Nephron progenitor cell (in vitro differentiated cells): ENCODE measurements at regions not wholly inside any gene's neighbourhood (a gene's known extent, or its start where the extent isn't known, plus 50 kb on each side); places are given as distances from the start of the nearest gene placed in this dataset.

Source experiments
- DNase-seq: peaks from one replicate; pipeline ENCODE4 v3.0.0; 2021
- H3K27ac Mint-ChIP-seq: 2 replicates; pipeline ENCODE4 v1.8.0; 2021; ENCODE audit warnings: mild to moderate bottlenecking, moderate library complexity, mixed read lengths
- H3K27me3 Mint-ChIP-seq: 2 replicates; pipeline ENCODE4 v1.8.0; 2021; ENCODE audit warnings: mild to moderate bottlenecking, low read depth, mixed read lengths; ENCODE audit not compliant: poor library complexity
- H3K36me3 Mint-ChIP-seq: 2 replicates; pipeline ENCODE4 v1.8.0; 2021; ENCODE audit warnings: low read depth, mixed read lengths
- H3K4me1 Mint-ChIP-seq: 2 replicates; pipeline ENCODE4 v1.8.0; 2021; ENCODE audit warnings: mixed read lengths
- H3K4me3 Mint-ChIP-seq: 2 replicates; pipeline ENCODE4 v1.8.0; 2021; ENCODE audit warnings: mild to moderate bottlenecking, moderate library complexity, mixed read lengths
- H3K9me3 Mint-ChIP-seq: 2 replicates; pipeline ENCODE4 v1.8.0; 2021; ENCODE audit warnings: mild to moderate bottlenecking, moderate library complexity, mixed read lengths
- CTCF ChIP-seq: fragments of 200-600 bp; sonication (generic); IDR thresholded peaks from 2 replicates; pipeline ENCODE4 v1.5.0; 2021; ENCODE audit warnings: antibody characterized with exemption

- no peaks in the 10 kb centered on the region for H3K9me3 Mint-ChIP-seq
- no peak for TF ChIP-seq CTCF
These were observed 589.9 kb upstream of the LRRTM1 start for GRCh38 chr2:80894486-80894885.

GRCh38 chr2:80893711-80894110 is 589.2 kb upstream of the LRRTM1 start:
- Mint-ChIP-seq H3K9me3 (no peaks in the 10 kb centered on the region), H3K4me3 (no peak overlapping the region), H3K27ac (no peak overlapping the region), H3K4me1 (peaks cover 7% of the 10 kb centered on the region), H3K36me3 (no peaks in the 10 kb centered on the region), H3K27me3 (peaks cover 3% of the 10 kb centered on the region)
- DNase-seq, result no peak
- no peak for TF ChIP-seq CTCF

More at GRCh38 chr2:80894486-80894885, 589.9 kb upstream of the LRRTM1 start:
- Mint-ChIP-seq H3K4me3 (no peak overlapping the region), H3K27me3 (peaks cover 3% of the 10 kb centered on the region), H3K4me1 (peaks cover 4% of the 10 kb centered on the region), H3K36me3 (no peaks in the 10 kb centered on the region), H3K27ac (no peak overlapping the region)
- DNase-seq, result no peak

GRCh38 chr2:80889009-80889408 is 584.5 kb upstream of the LRRTM1 start:
- H3K9me3 Mint-ChIP-seq, result no peaks in the 10 kb centered on the region
- DNase-seq, result no peak
- H3K4me1 Mint-ChIP-seq, result peaks cover 46% of the 10 kb centered on the region
- TF ChIP-seq CTCF, result no peak
- no peaks in the 10 kb centered on the region for H3K36me3 Mint-ChIP-seq
- H3K27me3 Mint-ChIP-seq, result no peaks in the 10 kb centered on the region
- H3K4me3 Mint-ChIP-seq, result no peak overlapping the region
- H3K27ac Mint-ChIP-seq, result no peak overlapping the region

- Mint-ChIP-seq H3K27me3 (no peaks in the 10 kb centered on the region), H3K4me3 (no peak overlapping the region), H3K27ac (peak overlapping the region; percentile 79), H3K4me1 (peaks cover 50% of the 10 kb centered on the region), H3K36me3 (no peaks in the 10 kb centered on the region), H3K9me3 (no peaks in the 10 kb centered on the region)
- TF ChIP-seq CTCF, result no peak
- DNase-seq, result no peak
These were observed 583.4 kb upstream of the LRRTM1 start for GRCh38 chr2:80887841-80888378.

GRCh38 chr2:80874374-80874773 is 569.8 kb upstream of the LRRTM1 start:
- TF ChIP-seq CTCF, result no peak
- no peak for DNase-seq
- Mint-ChIP-seq H3K36me3 (no peaks in the 10 kb centered on the region), H3K9me3 (no peaks in the 10 kb centered on the region), H3K4me1 (no peaks in the 10 kb centered on the region), H3K4me3 (no peak overlapping the region), H3K27me3 (peaks cover 3% of the 10 kb centered on the region), H3K27ac (no peak overlapping the region)

GRCh38 chr2:80869858-80870438 is 565.4 kb upstream of the LRRTM1 start:
- Mint-ChIP-seq H3K27ac (no peak overlapping the region), H3K4me1 (no peaks in the 10 kb centered on the region), H3K27me3 (peaks cover 7% of the 10 kb centered on the region), H3K9me3 (no peaks in the 10 kb centered on the region), H3K36me3 (no peaks in the 10 kb centered on the region), H3K4me3 (no peak overlapping the region)
- no peak for DNase-seq
- no peak for TF ChIP-seq CTCF
